Thoracic aorta (tissue), 2 donors: ENCODE measurements at regions not wholly inside any gene's neighbourhood (a gene's known extent, or its start where the extent isn't known, plus 50 kb on each side); places are given as distances from the start of the nearest gene placed in this dataset.

Experiments
- ATAC-seq: fragments of 150-250 bp; one replicate; pipeline ENCODE4 v1.8.0; 2017; ENCODE audit warnings: low read depth; ENCODE audit not compliant: insufficient number of reproducible peaks, low FRiP score
- DNase-seq: peaks from one replicate; pipeline ENCODE4 v3.0.0-alpha.2; 2020; ENCODE audit warnings: low spot score
- H3K27ac ChIP-seq, 2 donors: fragments of 200-600 bp; sonication (generic); 1 replicate in 1 of 2; 2 replicates in 1 of 2; pipeline ENCODE4 v1.5.1; 2016; ENCODE audit warnings: mild to moderate bottlenecking in 2 of 2, moderate library complexity in 2 of 2
- H3K27me3 ChIP-seq: fragments of 200-600 bp; sonication (generic); replicated peaks from 2 replicates; pipeline ENCODE4 v1.6.0; 2016; ENCODE audit warnings: mild to moderate bottlenecking; ENCODE audit not compliant: insufficient read depth
- H3K36me3 ChIP-seq: fragments of 200-600 bp; sonication (generic); one replicate; pipeline ENCODE4 v1.5.1; 2016
- H3K4me1 ChIP-seq, 2 donors: fragments of 200-600 bp; sonication (generic); 1 replicate in 1 of 2; 2 replicates in 1 of 2; pipeline versions ENCODE4 v1.5.1 to v1.6.0; 2016; ENCODE audit warnings: low read depth in 2 of 2, mild to moderate bottlenecking in 1 of 2; ENCODE audit not compliant: control insufficient read depth in 1 of 2
- H3K4me3 ChIP-seq: fragments of 200-600 bp; sonication (generic); 2 replicates; pipeline ENCODE4 v1.5.1; 2016; ENCODE audit warnings: mild to moderate bottlenecking
- H3K9me3 ChIP-seq: fragments of 200-600 bp; sonication (generic); 2 replicates; pipeline ENCODE4 v1.5.1; 2016
- TF ChIP-seq, protein P1 (sequence below): fragments of 200-600 bp; sonication (generic); IDR thresholded peaks from one replicate; pipeline ENCODE4 v1.5.1; 2019; ENCODE audit warnings: antibody characterized with exemption

- DNase-seq (no peak), ATAC-seq (peak; percentile 50)
- Histone ChIP-seq H3K4me3 (no peak overlapping the region), H3K27ac (peak overlapping the region in 1 of 2 donors; percentile 26), H3K27me3 (no peaks in the 10 kb centered on the region), H3K9me3 (no peaks in the 10 kb centered on the region), H3K36me3 (no peaks in the 10 kb centered on the region), H3K4me1 (peaks cover 0 to 11% of the 10 kb centered on the region in 2 donors)
- TF ChIP-seq, protein P1, sequence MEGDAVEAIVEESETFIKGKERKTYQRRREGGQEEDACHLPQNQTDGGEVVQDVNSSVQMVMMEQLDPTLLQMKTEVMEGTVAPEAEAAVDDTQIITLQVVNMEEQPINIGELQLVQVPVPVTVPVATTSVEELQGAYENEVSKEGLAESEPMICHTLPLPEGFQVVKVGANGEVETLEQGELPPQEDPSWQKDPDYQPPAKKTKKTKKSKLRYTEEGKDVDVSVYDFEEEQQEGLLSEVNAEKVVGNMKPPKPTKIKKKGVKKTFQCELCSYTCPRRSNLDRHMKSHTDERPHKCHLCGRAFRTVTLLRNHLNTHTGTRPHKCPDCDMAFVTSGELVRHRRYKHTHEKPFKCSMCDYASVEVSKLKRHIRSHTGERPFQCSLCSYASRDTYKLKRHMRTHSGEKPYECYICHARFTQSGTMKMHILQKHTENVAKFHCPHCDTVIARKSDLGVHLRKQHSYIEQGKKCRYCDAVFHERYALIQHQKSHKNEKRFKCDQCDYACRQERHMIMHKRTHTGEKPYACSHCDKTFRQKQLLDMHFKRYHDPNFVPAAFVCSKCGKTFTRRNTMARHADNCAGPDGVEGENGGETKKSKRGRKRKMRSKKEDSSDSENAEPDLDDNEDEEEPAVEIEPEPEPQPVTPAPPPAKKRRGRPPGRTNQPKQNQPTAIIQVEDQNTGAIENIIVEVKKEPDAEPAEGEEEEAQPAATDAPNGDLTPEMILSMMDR = no peak
Observed at GRCh38 chrX:13223868-13224567, 95.8 kb downstream of the ATXN3L start.

- Histone ChIP-seq H3K4me1 (peaks cover 0 to 21% of the 10 kb centered on the region in 2 donors), H3K9me3 (no peaks in the 10 kb centered on the region), H3K36me3 (no peaks in the 10 kb centered on the region), H3K27me3 (no peaks in the 10 kb centered on the region), H3K4me3 (no peak overlapping the region), H3K27ac (no peak overlapping the region)
- DNase-seq (no peak), ATAC-seq (no peak)
- TF ChIP-seq, protein P1 = no peak
Observed at GRCh38 chrX:13220916-13221315, 98.9 kb downstream of the ATXN3L start.

GRCh38 chrX:13219991-13220764 lies 99.7 kb downstream of the ATXN3L start:
- no peak for ATAC-seq
- Histone ChIP-seq H3K36me3 (no peaks in the 10 kb centered on the region), H3K9me3 (no peaks in the 10 kb centered on the region), H3K27ac (no peak overlapping the region), H3K4me3 (no peak overlapping the region), H3K4me1 (peaks cover 0 to 22% of the 10 kb centered on the region in 2 donors), H3K27me3 (no peaks in the 10 kb centered on the region)
- no peak for DNase-seq
- TF ChIP-seq, protein P1 = no peak

- H3K4me1 ChIP-seq = peaks cover 0 to 13% of the 10 kb centered on the region in 2 donors
- no peaks in the 10 kb centered on the region for H3K36me3 ChIP-seq
- no peak for DNase-seq
- no peak for ATAC-seq
- no peaks in the 10 kb centered on the region for H3K9me3 ChIP-seq
- H3K27me3 ChIP-seq = no peaks in the 10 kb centered on the region
- H3K27ac ChIP-seq = no peak overlapping the region
- no peak overlapping the region for H3K4me3 ChIP-seq
- TF ChIP-seq, protein P1 = no peak
Observed at GRCh38 chrX:13218758-13219157, 101.1 kb downstream of the ATXN3L start.

- TF ChIP-seq, protein P1 = no peak
- Histone ChIP-seq H3K4me1 (peaks cover 2 to 16% of the 10 kb centered on the region in 2 donors), H3K27me3 (no peaks in the 10 kb centered on the region), H3K4me3 (peak overlapping the region; percentile 16), H3K9me3 (no peaks in the 10 kb centered on the region), H3K27ac (peak overlapping the region; percentile 17 to 67), H3K36me3 (no peaks in the 10 kb centered on the region)
- DNase-seq (no peak), ATAC-seq (no peak)
Observed at GRCh38 chrX:13216139-13216538, 103.7 kb downstream of the ATXN3L start.
